Sigmoid colon (tissue), 6 donors: ENCODE measurements at regions not wholly inside any gene's neighbourhood (a gene's known extent, or its start where the extent isn't known, plus 50 kb on each side); places are given as distances from the start of the nearest gene placed in this dataset.

Experiments used
- DNase-seq: peaks from one replicate; pipeline ENCODE4 v3.0.0-alpha.2; 2019
- H3K27ac ChIP-seq, 4 donors: fragments of 200-600 bp; sonication (generic); one replicate each; pipeline ENCODE4 v1.5.1; 2016 to 2019; ENCODE audit warnings: mild to moderate bottlenecking in 1 of 4
- H3K27me3 ChIP-seq, 3 donors: fragments of 200-600 bp; sonication (generic); one replicate each; pipeline ENCODE4 v1.5.1; 2019; ENCODE audit warnings: mild to moderate bottlenecking in 1 of 3
- H3K36me3 ChIP-seq, 4 donors: fragments of 200-600 bp; sonication (generic); one replicate each; pipeline ENCODE4 v1.5.1; 2016 to 2019
- H3K4me1 ChIP-seq, 4 donors: fragments of 200-600 bp; sonication (generic); one replicate each; pipeline ENCODE4 v1.5.1; 2017 to 2019
- H3K4me3 ChIP-seq, 4 donors: fragments of 200-600 bp; sonication (generic); one replicate each; pipeline ENCODE4 v1.5.1; 2017 to 2019; ENCODE audit warnings: mild to moderate bottlenecking in 2 of 4, moderate library complexity in 1 of 4
- H3K9me3 ChIP-seq, 4 donors: fragments of 200-600 bp in 3 of 4; sonication (generic) in 3 of 4; one replicate each; pipeline versions ENCODE4 v1.5.1 to v1.6.1; 2013 to 2019
- CTCF ChIP-seq, 4 experiments: fragments of 450-650 bp in 3 of 4; fragments of 200-600 bp in 1 of 4; IDR thresholded peaks; one replicate each; pipeline ENCODE4 v1.5.1; 2016 to 2019; ENCODE audit warnings: antibody characterized with exemption in 4 of 4, mild to moderate bottlenecking in 3 of 4, moderate library complexity in 2 of 4
- EP300 ChIP-seq, 4 donors: sonication (generic); formaldehyde crosslinking; IDR thresholded peaks; one replicate each; pipeline ENCODE4 v1.6.1; 2017; ENCODE audit warnings: antibody characterized with exemption in 4 of 4
- POLR2A ChIP-seq, 2 donors: fragments of 450-650 bp; IDR thresholded peaks; one replicate each; pipeline ENCODE4 v1.6.1; 2016; ENCODE audit warnings: antibody characterized with exemption in 2 of 2, mild to moderate bottlenecking in 2 of 2, moderate library complexity in 2 of 2
- POLR2AphosphoS5 ChIP-seq, 4 donors: sonication (generic); formaldehyde crosslinking; IDR thresholded peaks; one replicate each; pipeline ENCODE4 v1.6.1; 2017; ENCODE audit warnings: antibody characterized with exemption in 4 of 4
- WGBS, 2 donors: extraction: QIAGEN DNeasy Blood & Tissue Kit; methylation state at CpG; one replicate each; pipeline ENCODE4 v1.1.7; 2013; 5-methylcytosine and 5-hydroxymethylcytosine counted together
- intact Hi-C: fragments of 100-400 bp; cut with DNase I; formaldehyde crosslinking; loops from one replicate; pipeline ENCODE4 v1.15.1; 2023
- donor health status: healthy with polysubstance abuse.
- donor health status: healthy.

GRCh38 chr2:29974086-29974485 is 52.7 kb upstream of the ALK start:
- 91 to 93% methylated on average over 4 of the region's 4 CpGs for WGBS, 2 donors
- Histone ChIP-seq H3K4me1 (no peaks in the 10 kb centered on the region), H3K27me3 (no peaks in the 10 kb centered on the region), H3K9me3 (no peaks in the 10 kb centered on the region), H3K27ac (no peak overlapping the region), H3K36me3 (no peaks in the 10 kb centered on the region), H3K4me3 (no peak overlapping the region)
- DNase-seq, result no peak
- TF ChIP-seq EP300 (IDR thresholded peaks at IDR 0.05), result no peak
- TF ChIP-seq POLR2AphosphoS5 (IDR thresholded peaks at IDR 0.05), result no peak
- no peak for TF ChIP-seq CTCF (IDR thresholded peaks at IDR 0.05)
- no peak for TF ChIP-seq POLR2A (IDR thresholded peaks at IDR 0.05)
- intact Hi-C loops, result no loop called here

GRCh38 chr2:29977284-29977683 is 55.9 kb upstream of the ALK start:
- H3K27ac ChIP-seq, result no peak overlapping the region
- no peaks in the 10 kb centered on the region for H3K9me3 ChIP-seq
- H3K4me3 ChIP-seq, result no peak overlapping the region
- no peaks in the 10 kb centered on the region for H3K4me1 ChIP-seq
- intact Hi-C loops, result no loop called here
- TF ChIP-seq EP300 (IDR thresholded peaks at IDR 0.05) (no peak), POLR2A (IDR thresholded peaks at IDR 0.05) (no peak), CTCF (IDR thresholded peaks at IDR 0.05) (no peak), POLR2AphosphoS5 (IDR thresholded peaks at IDR 0.05) (no peak)
- no peaks in the 10 kb centered on the region for H3K36me3 ChIP-seq
- no peaks in the 10 kb centered on the region for H3K27me3 ChIP-seq
- 63 to 67% methylated on average over 3 of the region's 3 CpGs for WGBS, 2 donors
- DNase-seq, result no peak

GRCh38 chr2:29981402-29981801 is 60.0 kb upstream of the ALK start:
- intact Hi-C loops, result no loop called here
- DNase-seq, result no peak
- no peaks in the 10 kb centered on the region for H3K27me3 ChIP-seq
- H3K4me3 ChIP-seq, result no peak overlapping the region
- no peak overlapping the region for H3K27ac ChIP-seq
- H3K9me3 ChIP-seq, result no peaks in the 10 kb centered on the region
- H3K4me1 ChIP-seq, result no peaks in the 10 kb centered on the region
- WGBS, 2 donors, result 90 to 92% methylated on average over 4 of the region's 4 CpGs
- H3K36me3 ChIP-seq, result no peaks in the 10 kb centered on the region
- TF ChIP-seq POLR2A (IDR thresholded peaks at IDR 0.05) (no peak), EP300 (IDR thresholded peaks at IDR 0.05) (no peak), CTCF (IDR thresholded peaks at IDR 0.05) (no peak), POLR2AphosphoS5 (IDR thresholded peaks at IDR 0.05) (no peak)

GRCh38 chr2:29983308-29983707 is 61.9 kb upstream of the ALK start:
- DNase-seq, result no peak
- WGBS, 2 donors, result 55 to 76% methylated on average over 4 of the region's 4 CpGs
- intact Hi-C loops, result no loop called here
- TF ChIP-seq EP300 (IDR thresholded peaks at IDR 0.05) (no peak), POLR2AphosphoS5 (IDR thresholded peaks at IDR 0.05) (no peak), CTCF (IDR thresholded peaks at IDR 0.05) (no peak), POLR2A (IDR thresholded peaks at IDR 0.05) (no peak)
- Histone ChIP-seq H3K27ac (no peak overlapping the region), H3K27me3 (no peaks in the 10 kb centered on the region), H3K36me3 (no peaks in the 10 kb centered on the region), H3K4me1 (no peaks in the 10 kb centered on the region), H3K9me3 (no peaks in the 10 kb centered on the region), H3K4me3 (no peak overlapping the region)

GRCh38 chr2:29987146-29987545 is 65.8 kb upstream of the ALK start:
- Histone ChIP-seq H3K9me3 (no peaks in the 10 kb centered on the region), H3K27me3 (no peaks in the 10 kb centered on the region), H3K36me3 (no peaks in the 10 kb centered on the region), H3K4me1 (no peaks in the 10 kb centered on the region), H3K4me3 (no peak overlapping the region), H3K27ac (no peak overlapping the region)
- 67 to 79% methylated on average over 1 of the region's 1 CpG for WGBS, 2 donors
- DNase-seq, result no peak
- no peak for TF ChIP-seq POLR2AphosphoS5 (IDR thresholded peaks at IDR 0.05)
- no peak for TF ChIP-seq POLR2A (IDR thresholded peaks at IDR 0.05)
- TF ChIP-seq EP300 (IDR thresholded peaks at IDR 0.05), result no peak
- intact Hi-C loops, result no loop called here
